WTC11 (cell line): ENCODE measurements at regions not wholly inside any gene's neighbourhood (a gene's known extent, or its start where the extent isn't known, plus 50 kb on each side); places are given as distances from the start of the nearest gene placed in this dataset.

Experiments
- ATAC-seq: fragments of 200-7000 bp; cut with Tn5 transposase; 2 replicates; pipeline ENCODE4 v1.10.0; 2021; ENCODE audit warnings: mild to moderate bottlenecking, moderate library complexity
- CTCF ChIA-PET: fragments of 300-600 bp; sonication (Branson Sonifier 250); formaldehyde crosslinking; loops from one replicate; lab custom pipeline; 2021; ENCODE audit warnings: antibody characterized with exemption; lab: Charles Lee
- POLR2A ChIA-PET: fragments of 350-600 bp; sonication (Branson Sonifier 250); formaldehyde crosslinking; loops from one replicate; lab custom pipeline; 2021; ENCODE audit warnings: antibody characterized with exemption; lab: Charles Lee
- DNase-seq: peaks from one replicate; pipeline ENCODE4 v3.0.0; 2021; ENCODE audit warnings: low spot score
- H3K27ac Mint-ChIP-seq: 2 replicates; pipeline ENCODE4 v1.8.0; 2021; ENCODE audit warnings: mixed read lengths
- H3K27me3 Mint-ChIP-seq: 2 replicates; pipeline ENCODE4 v1.8.0; 2021; ENCODE audit warnings: low read depth, mild to moderate bottlenecking, moderate library complexity, mixed read lengths
- H3K36me3 Mint-ChIP-seq: 2 replicates; pipeline ENCODE4 v1.8.0; 2021; ENCODE audit warnings: mixed read lengths
- H3K4me1 Mint-ChIP-seq: 2 replicates; pipeline ENCODE4 v1.8.0; 2022; ENCODE audit warnings: mixed read lengths
- H3K4me3 Mint-ChIP-seq: 2 replicates; pipeline ENCODE4 v1.8.0; 2021; ENCODE audit warnings: mild to moderate bottlenecking, moderate library complexity, mixed read lengths
- H3K9me3 Mint-ChIP-seq: 2 replicates; pipeline ENCODE4 v1.8.0; 2021; ENCODE audit warnings: mixed read lengths
- CREM ChIP-seq: sonication (generic); formaldehyde crosslinking; IDR thresholded peaks from 2 replicates; pipeline ENCODE4 v1.8.1; 2022; ENCODE audit warnings: mild to moderate bottlenecking, missing genetic modification reagents, moderate library complexity
- ETV6 ChIP-seq: sonication (generic); formaldehyde crosslinking; IDR thresholded peaks from 2 replicates; pipeline ENCODE4 v1.8.1; 2022; ENCODE audit warnings: mild to moderate bottlenecking, missing genetic modification reagents
- MXD4 ChIP-seq: fragments of 250-450 bp; sonication (Bioruptor Pico); IDR thresholded peaks from 2 replicates; pipeline ENCODE4 v1.8.0; 2021; ENCODE audit warnings: mild to moderate bottlenecking, moderate library complexity, borderline replicate concordance
- MYBL2 ChIP-seq: sonication (generic); formaldehyde crosslinking; IDR thresholded peaks from 2 replicates; pipeline ENCODE4 v1.8.1; 2023; ENCODE audit warnings: mild to moderate bottlenecking, moderate library complexity, missing genetic modification reagents
- NR2C2 ChIP-seq: sonication (generic); formaldehyde crosslinking; IDR thresholded peaks from 2 replicates; pipeline ENCODE4 v1.8.0; 2022; ENCODE audit warnings: mild to moderate bottlenecking, missing genetic modification reagents
- NR3C1 ChIP-seq: sonication (generic); formaldehyde crosslinking; conservative IDR thresholded peaks from 2 replicates; pipeline ENCODE4 v1.8.1; 2023; ENCODE audit warnings: low read depth, mild to moderate bottlenecking, missing genetic modification reagents
- OVOL2 ChIP-seq: fragments of 250-450 bp; sonication (Bioruptor Pico); IDR thresholded peaks from 2 replicates; pipeline ENCODE4 v1.9.0; 2021; ENCODE audit warnings: mild to moderate bottlenecking, borderline replicate concordance
- SP1 ChIP-seq: sonication (generic); formaldehyde crosslinking; conservative IDR thresholded peaks from 2 replicates; pipeline ENCODE4 v1.8.1; 2022; ENCODE audit warnings: missing genetic modification reagents
- TEAD1 ChIP-seq: sonication (generic); formaldehyde crosslinking; IDR thresholded peaks from 2 replicates; pipeline ENCODE4 v1.8.0; 2022; ENCODE audit warnings: mild to moderate bottlenecking, missing genetic modification reagents
- TP53 ChIP-seq: sonication (generic); formaldehyde crosslinking; IDR thresholded peaks from 2 replicates; pipeline ENCODE4 v1.8.1; 2023; ENCODE audit warnings: mild to moderate bottlenecking, missing genetic modification reagents
- ZBTB21 ChIP-seq: sonication (generic); formaldehyde crosslinking; IDR thresholded peaks from 2 replicates; pipeline ENCODE4 v1.8.1; 2023; ENCODE audit warnings: mild to moderate bottlenecking, missing genetic modification reagents, borderline replicate concordance
- ZNF121 ChIP-seq: sonication (generic); formaldehyde crosslinking; IDR thresholded peaks from 2 replicates; pipeline ENCODE4 v1.8.0; 2023; ENCODE audit warnings: missing genetic modification reagents
- TF ChIP-seq, protein P1 (sequence below): fragments of 250-450 bp; sonication (Bioruptor Pico); IDR thresholded peaks from 2 replicates; pipeline ENCODE4 v1.9.0; 2021; ENCODE audit warnings: mild to moderate bottlenecking, borderline replicate concordance
- TF ChIP-seq, protein P2 (sequence below): sonication (generic); formaldehyde crosslinking; IDR thresholded peaks from 2 replicates; pipeline ENCODE4 v1.8.0; 2022; ENCODE audit warnings: mild to moderate bottlenecking, missing genetic modification reagents
- TF ChIP-seq, protein P3 (sequence below): sonication (generic); formaldehyde crosslinking; IDR thresholded peaks from 2 replicates; pipeline ENCODE4 v1.8.0; 2022; ENCODE audit warnings: mild to moderate bottlenecking, missing genetic modification reagents

DNA sequence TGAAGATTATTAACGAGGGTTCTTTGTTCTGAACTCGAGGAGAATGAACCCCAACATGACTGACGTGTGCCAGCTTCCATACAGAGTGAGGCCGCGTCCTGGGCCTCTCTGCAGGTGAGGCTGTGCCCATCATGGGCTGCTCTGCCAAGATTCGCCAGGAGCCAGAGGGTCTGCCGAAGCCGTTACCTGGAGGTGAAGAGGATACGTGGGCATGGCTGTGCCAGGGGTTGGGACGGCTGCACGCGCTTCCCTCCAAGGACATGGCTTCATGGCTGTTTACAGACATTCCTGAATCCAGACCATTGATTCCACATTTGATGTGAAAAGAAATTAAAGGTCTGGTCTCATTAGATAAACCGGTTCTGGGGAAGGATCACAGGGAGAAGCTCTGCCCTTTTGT lies 211.4 kb upstream of the SALL3 start (continued):
- TF ChIP-seq, protein P1, sequence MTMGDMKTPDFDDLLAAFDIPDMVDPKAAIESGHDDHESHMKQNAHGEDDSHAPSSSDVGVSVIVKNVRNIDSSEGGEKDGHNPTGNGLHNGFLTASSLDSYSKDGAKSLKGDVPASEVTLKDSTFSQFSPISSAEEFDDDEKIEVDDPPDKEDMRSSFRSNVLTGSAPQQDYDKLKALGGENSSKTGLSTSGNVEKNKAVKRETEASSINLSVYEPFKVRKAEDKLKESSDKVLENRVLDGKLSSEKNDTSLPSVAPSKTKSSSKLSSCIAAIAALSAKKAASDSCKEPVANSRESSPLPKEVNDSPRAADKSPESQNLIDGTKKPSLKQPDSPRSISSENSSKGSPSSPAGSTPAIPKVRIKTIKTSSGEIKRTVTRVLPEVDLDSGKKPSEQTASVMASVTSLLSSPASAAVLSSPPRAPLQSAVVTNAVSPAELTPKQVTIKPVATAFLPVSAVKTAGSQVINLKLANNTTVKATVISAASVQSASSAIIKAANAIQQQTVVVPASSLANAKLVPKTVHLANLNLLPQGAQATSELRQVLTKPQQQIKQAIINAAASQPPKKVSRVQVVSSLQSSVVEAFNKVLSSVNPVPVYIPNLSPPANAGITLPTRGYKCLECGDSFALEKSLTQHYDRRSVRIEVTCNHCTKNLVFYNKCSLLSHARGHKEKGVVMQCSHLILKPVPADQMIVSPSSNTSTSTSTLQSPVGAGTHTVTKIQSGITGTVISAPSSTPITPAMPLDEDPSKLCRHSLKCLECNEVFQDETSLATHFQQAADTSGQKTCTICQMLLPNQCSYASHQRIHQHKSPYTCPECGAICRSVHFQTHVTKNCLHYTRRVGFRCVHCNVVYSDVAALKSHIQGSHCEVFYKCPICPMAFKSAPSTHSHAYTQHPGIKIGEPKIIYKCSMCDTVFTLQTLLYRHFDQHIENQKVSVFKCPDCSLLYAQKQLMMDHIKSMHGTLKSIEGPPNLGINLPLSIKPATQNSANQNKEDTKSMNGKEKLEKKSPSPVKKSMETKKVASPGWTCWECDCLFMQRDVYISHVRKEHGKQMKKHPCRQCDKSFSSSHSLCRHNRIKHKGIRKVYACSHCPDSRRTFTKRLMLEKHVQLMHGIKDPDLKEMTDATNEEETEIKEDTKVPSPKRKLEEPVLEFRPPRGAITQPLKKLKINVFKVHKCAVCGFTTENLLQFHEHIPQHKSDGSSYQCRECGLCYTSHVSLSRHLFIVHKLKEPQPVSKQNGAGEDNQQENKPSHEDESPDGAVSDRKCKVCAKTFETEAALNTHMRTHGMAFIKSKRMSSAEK: no peak
- no peak for TF ChIP-seq TP53 (CRISPR knock-in tag)
- TF ChIP-seq NR2C2: no peak
- no peak for TF ChIP-seq ZNF121 (CRISPR knock-in tag)
- TF ChIP-seq, all 79 proteins: peak for 0

DNA sequence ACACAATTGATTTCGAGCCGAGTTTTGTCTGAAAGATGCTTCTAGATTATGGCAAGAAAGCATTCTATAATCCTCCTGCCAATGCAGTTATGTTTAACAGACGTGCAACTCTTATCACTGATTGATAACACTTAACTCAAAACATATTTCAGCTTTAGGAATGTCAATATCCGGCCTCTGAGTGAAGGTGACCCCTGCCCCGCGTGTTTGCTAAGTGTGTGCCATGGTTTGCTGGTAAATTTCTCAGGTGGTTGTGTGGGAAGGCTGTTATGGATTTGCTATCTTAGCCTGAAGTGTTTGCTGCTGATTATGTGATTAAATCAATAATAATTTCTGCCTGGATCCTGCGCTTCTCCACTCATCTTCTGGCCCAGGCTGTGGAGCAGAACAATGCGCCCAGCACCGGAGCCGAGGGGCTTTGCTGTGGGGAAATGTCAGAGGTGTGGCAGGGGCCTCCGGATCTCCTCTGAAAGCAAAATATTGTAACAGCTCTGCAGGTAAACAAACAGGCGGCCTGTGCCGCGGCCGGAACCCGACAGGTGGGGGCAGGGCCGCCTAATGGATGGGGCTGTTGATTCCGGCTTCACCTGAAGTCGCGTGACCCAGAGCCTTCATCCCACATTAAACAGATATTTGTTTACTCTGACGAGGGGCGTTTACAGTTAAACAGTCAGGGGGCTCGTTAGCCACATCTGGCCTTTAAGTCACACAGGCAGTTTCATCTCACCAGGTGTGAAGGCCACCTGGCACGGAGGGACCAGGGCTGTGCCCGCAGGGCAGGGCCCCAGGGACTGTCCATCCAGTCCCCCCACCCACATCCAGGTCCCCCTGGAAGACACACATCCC lies 210.7 kb upstream of the SALL3 start:
- Mint-ChIP-seq H3K27ac (0 out of 2 replicates have a peak overlapping the region, but pooled peaks have one; percentile 36), H3K27me3 (no peaks in the 10 kb centered on the region), H3K4me1 (peaks cover 23% of the 10 kb centered on the region), H3K9me3 (peaks cover 2% of the 10 kb centered on the region; the same call in 1 of the 2 replicates), H3K4me3 (no peak overlapping the region), H3K36me3 (peaks cover 14% of the 10 kb centered on the region)
- TF ChIP-seq SP1 (CRISPR knock-in tag): no peak
- no peak for TF ChIP-seq NR3C1
- TF ChIP-seq, protein P2, sequence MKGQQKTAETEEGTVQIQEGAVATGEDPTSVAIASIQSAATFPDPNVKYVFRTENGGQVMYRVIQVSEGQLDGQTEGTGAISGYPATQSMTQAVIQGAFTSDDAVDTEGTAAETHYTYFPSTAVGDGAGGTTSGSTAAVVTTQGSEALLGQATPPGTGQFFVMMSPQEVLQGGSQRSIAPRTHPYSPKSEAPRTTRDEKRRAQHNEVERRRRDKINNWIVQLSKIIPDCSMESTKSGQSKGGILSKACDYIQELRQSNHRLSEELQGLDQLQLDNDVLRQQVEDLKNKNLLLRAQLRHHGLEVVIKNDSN: no peak
- no peak for TF ChIP-seq MXD4 (CRISPR knock-in tag)
- ATAC-seq (peak; percentile 21; the same call in 1 of the 2 replicates), DNase-seq (no peak)
- ChIA-PET CTCF (interaction anchor here (1.1 to 1.5 kb wide), 2 partner anchors 11 to 215 kb away, joined by 4 read pairs; no protein-coding TSS in a partner anchor), POLR2A (no interaction called here)

DNA sequence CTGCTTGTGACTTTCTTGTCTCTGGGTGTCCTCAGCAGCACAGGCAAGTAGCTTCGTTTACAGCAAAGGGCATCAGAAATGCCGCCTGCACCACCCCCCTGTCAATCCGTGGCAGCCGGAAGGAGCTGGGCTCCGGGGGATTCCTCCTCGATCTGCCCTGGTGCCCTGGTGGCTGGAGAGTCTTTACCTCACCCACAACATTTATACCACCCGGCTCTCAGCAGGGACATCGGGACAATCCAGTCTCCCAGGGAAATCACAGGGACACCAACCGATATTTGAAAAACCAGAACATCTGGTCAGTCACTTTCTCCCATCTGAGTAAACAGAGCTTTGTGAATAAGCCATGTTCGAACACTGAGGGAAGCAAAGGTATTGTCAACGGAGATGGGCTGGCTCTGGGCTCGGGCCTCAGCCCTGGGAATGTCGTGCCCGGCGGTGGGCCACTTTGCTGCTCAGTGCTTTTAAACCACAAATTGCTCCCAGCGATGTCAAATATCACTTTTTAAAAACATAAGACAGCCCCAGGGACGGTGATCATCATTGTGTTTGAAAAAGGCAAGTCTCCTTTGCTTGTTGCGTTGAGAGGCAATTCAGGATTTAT lies 210.0 kb upstream of the SALL3 start:
- no peak overlapping the region for H3K4me3 Mint-ChIP-seq
- peaks cover 14% of the 10 kb centered on the region for H3K36me3 Mint-ChIP-seq
- no peaks in the 10 kb centered on the region; the same call in 1 of the 2 replicates for H3K27me3 Mint-ChIP-seq
- peaks cover 23% of the 10 kb centered on the region for H3K4me1 Mint-ChIP-seq
- ATAC-seq: no peak
- H3K27ac Mint-ChIP-seq: no peak overlapping the region
- CTCF ChIA-PET: interaction anchor here (1.1 to 1.5 kb wide), 2 partner anchors 12 to 214 kb away, joined by 4 read pairs; no protein-coding TSS in a partner anchor
- POLR2A ChIA-PET: no interaction called here
- TF ChIP-seq ZBTB21 (CRISPR knock-in tag) (no peak), MYBL2 (no peak), TEAD1 (no peak), CREM (CRISPR knock-in tag) (no peak), ETV6 (CRISPR knock-in tag) (no peak), OVOL2 (no peak), TP53 (CRISPR knock-in tag) (no peak)
- TF ChIP-seq, protein P3, sequence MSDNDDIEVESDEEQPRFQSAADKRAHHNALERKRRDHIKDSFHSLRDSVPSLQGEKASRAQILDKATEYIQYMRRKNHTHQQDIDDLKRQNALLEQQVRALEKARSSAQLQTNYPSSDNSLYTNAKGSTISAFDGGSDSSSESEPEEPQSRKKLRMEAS: no peak
- DNase-seq: no peak
- no peaks in the 10 kb centered on the region; the same call in 1 of the 2 replicates for H3K9me3 Mint-ChIP-seq
